Chondrocyte (in vitro differentiated cells): ENCODE measurements at regions not wholly inside any gene's neighbourhood (a gene's known extent, or its start where the extent isn't known, plus 50 kb on each side); places are given as distances from the start of the nearest gene placed in this dataset.
"Not testable (repeated sequence)": the region's sequence is repeated elsewhere in the genome, so short reads cannot be mapped to it uniquely, and the experiment has no call there.

Source experiments
- DNase-seq: peaks from one replicate; pipeline ENCODE4 v3.0.0; 2021; ENCODE audit warnings: mixed read lengths, low spot score
- H3K27ac Mint-ChIP-seq: one replicate; pipeline ENCODE4 v1.8.0; 2021; ENCODE audit warnings: mild to moderate bottlenecking, moderate library complexity, mixed read lengths; ENCODE audit not compliant: unreplicated experiment
- H3K27me3 Mint-ChIP-seq: 2 replicates; pipeline ENCODE4 v1.8.0; 2021; ENCODE audit warnings: low read depth, mixed read lengths
- H3K36me3 Mint-ChIP-seq: 2 replicates; pipeline ENCODE4 v1.8.0; 2021; ENCODE audit warnings: low read depth, mixed read lengths
- H3K4me1 Mint-ChIP-seq: 2 replicates; pipeline ENCODE4 v1.8.0; 2021; ENCODE audit warnings: low read depth, mild to moderate bottlenecking, mixed read lengths
- H3K4me3 Mint-ChIP-seq: one replicate; pipeline ENCODE4 v1.8.0; 2021; ENCODE audit warnings: mild to moderate bottlenecking, moderate library complexity, mixed read lengths; ENCODE audit not compliant: unreplicated experiment
- H3K9me3 Mint-ChIP-seq: 2 replicates; pipeline ENCODE4 v1.8.0; 2021; ENCODE audit warnings: low read depth, mixed read lengths
- TF ChIP-seq, protein P1 (sequence below): fragments of 200-600 bp; sonication (generic); IDR thresholded peaks from 2 replicates; pipeline ENCODE4 v1.5.0; 2021; ENCODE audit warnings: antibody characterized with exemption, mild to moderate bottlenecking, moderate library complexity

- peak overlapping the region; percentile 33 for H3K4me3 Mint-ChIP-seq
- TF ChIP-seq, protein P1, sequence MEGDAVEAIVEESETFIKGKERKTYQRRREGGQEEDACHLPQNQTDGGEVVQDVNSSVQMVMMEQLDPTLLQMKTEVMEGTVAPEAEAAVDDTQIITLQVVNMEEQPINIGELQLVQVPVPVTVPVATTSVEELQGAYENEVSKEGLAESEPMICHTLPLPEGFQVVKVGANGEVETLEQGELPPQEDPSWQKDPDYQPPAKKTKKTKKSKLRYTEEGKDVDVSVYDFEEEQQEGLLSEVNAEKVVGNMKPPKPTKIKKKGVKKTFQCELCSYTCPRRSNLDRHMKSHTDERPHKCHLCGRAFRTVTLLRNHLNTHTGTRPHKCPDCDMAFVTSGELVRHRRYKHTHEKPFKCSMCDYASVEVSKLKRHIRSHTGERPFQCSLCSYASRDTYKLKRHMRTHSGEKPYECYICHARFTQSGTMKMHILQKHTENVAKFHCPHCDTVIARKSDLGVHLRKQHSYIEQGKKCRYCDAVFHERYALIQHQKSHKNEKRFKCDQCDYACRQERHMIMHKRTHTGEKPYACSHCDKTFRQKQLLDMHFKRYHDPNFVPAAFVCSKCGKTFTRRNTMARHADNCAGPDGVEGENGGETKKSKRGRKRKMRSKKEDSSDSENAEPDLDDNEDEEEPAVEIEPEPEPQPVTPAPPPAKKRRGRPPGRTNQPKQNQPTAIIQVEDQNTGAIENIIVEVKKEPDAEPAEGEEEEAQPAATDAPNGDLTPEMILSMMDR: no peak
- peaks cover 8% of the 10 kb centered on the region for H3K4me1 Mint-ChIP-seq
- no peaks in the 10 kb centered on the region for H3K36me3 Mint-ChIP-seq
- peak overlapping the region; percentile 55 for H3K27ac Mint-ChIP-seq
- H3K27me3 Mint-ChIP-seq: peaks cover 6% of the 10 kb centered on the region
- no peaks in the 10 kb centered on the region for H3K9me3 Mint-ChIP-seq
- DNase-seq: no peak
Observed at GRCh38 chrX:1807301-1807731, 192.5 kb downstream of the ASMT start.

DNA sequence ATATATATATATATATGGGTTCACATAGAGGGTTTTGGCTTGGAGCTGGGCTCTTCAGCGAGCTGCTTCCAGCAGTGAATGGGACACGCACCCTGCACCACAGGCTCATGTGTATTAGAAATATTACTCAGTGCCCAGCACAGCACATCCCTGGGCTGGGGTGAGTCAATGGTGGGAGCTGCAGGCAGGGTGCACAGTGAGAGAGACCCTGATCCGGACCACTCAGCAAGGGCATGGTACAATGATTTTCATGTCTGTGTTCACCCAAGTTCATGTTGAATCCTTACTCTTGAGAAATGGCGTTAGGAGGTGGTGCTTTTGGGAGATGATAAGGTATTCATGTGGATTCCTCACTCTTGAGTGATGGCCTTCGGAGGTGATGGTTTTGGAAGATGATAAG is 194.7 kb downstream of the ASMT start:
- Mint-ChIP-seq H3K36me3 (no peaks in the 10 kb centered on the region), H3K4me1 (peaks cover 8% of the 10 kb centered on the region), H3K27ac (no peak overlapping the region), H3K27me3 (peaks cover 6% of the 10 kb centered on the region), H3K9me3 (no peaks in the 10 kb centered on the region), H3K4me3 (no peak overlapping the region)
- TF ChIP-seq, protein P1: no peak
- DNase-seq: no peak

DNA sequence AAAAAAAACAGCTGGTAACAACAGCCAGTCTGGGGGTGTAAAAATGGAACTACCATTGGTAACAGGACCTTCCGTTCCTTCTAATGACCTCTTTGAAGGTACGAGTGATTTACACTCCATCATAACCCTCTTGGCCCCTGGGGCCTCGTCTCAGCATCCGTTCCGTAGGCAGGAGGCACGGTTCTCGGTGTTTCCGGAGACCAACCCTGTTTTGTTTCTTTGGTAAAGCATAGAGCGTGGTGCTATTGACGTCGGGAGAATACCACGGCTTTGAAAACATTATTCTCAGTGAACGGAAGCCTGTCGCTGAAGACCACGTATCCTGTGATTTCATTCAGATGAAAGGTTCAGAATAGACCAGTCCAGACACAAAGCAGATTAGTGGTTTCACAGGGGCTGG is 198.9 kb downstream of the ASMT start:
- peaks cover 3% of the 10 kb centered on the region for H3K4me1 Mint-ChIP-seq
- no peak overlapping the region for H3K27ac Mint-ChIP-seq
- H3K4me3 Mint-ChIP-seq: no peak overlapping the region
- H3K36me3 Mint-ChIP-seq: no peaks in the 10 kb centered on the region
- TF ChIP-seq, protein P1: no peak
- no peak for DNase-seq
- peaks cover 6% of the 10 kb centered on the region for H3K27me3 Mint-ChIP-seq
- peaks cover 6% of the 10 kb centered on the region for H3K9me3 Mint-ChIP-seq

DNA sequence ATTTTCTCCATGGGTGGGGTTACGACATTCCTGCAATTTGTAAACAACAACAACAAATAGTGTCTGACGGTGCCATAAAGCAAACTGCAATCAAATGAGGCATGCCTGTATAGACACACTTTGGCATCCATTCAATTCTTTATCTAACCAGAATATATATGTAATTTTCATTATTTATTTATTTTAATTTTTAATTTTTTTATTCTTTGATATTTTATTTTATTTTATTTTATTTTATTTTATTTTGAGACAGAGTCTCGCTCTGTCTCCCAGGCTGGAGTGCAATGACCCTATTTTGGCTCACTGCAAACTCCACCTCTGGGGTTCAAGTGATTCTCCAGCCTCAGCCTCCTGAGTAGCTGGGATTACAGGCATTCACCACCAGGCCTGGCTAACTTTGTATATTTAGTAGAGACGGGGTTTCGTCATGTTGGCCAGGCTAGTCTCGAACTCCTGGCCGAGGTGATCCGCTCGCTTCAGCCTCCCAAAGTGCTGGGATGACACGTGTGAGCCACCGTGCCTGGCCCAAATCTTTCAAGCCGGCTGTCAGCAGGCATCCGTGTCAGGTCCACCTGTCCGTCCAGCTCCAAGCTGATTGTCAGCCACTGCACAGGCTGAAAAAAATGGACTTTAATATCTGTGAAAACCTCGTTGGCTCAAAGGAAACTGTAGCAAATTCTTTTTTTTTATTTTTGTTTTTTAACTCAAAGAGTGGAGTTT is 200.8 kb downstream of the ASMT start:
- TF ChIP-seq, protein P1: no peak
- no peaks in the 10 kb centered on the region for H3K36me3 Mint-ChIP-seq
- no peak for DNase-seq
- H3K27ac Mint-ChIP-seq: no peak overlapping the region
- peaks cover 6% of the 10 kb centered on the region for H3K27me3 Mint-ChIP-seq
- H3K4me3 Mint-ChIP-seq: no peak overlapping the region
- peaks cover 3% of the 10 kb centered on the region for H3K4me1 Mint-ChIP-seq
- peaks cover 6% of the 10 kb centered on the region for H3K9me3 Mint-ChIP-seq

GRCh38 chrX:1816387-1816982 is 201.6 kb downstream of the ASMT start:
- not testable (repeated sequence) for DNase-seq, H3K27me3 Mint-ChIP-seq, H3K4me3 Mint-ChIP-seq, H3K36me3 Mint-ChIP-seq, H3K4me1 Mint-ChIP-seq, H3K27ac Mint-ChIP-seq, H3K9me3 Mint-ChIP-seq

- TF ChIP-seq, protein P1: no peak
- Mint-ChIP-seq H3K4me1 (no peaks in the 10 kb centered on the region), H3K27ac (no peak overlapping the region), H3K36me3 (no peaks in the 10 kb centered on the region), H3K4me3 (no peak overlapping the region), H3K27me3 (peaks cover 3% of the 10 kb centered on the region), H3K9me3 (no peaks in the 10 kb centered on the region)
- DNase-seq: no peak
Observed at GRCh38 chrX:1821846-1822245, 207.0 kb downstream of the ASMT start.
